ENCODE measurements at regions not wholly inside any gene's neighbourhood (a gene's known extent, or its start where the extent isn't known, plus 50 kb on each side); places are given as distances from the start of the nearest gene placed in this dataset.

GRCh38 chr5:93313672-93314071, 267.3 kb downstream of the NR2F1-AS1 start:
- DNase-seq = no peak

- no peak for DNase-seq
These were observed 269.1 kb downstream of the NR2F1-AS1 start for GRCh38 chr5:93311881-93312280.

GRCh38 chr5:93307557-93307956, 273.5 kb downstream of the NR2F1-AS1 start:
- no peak for DNase-seq

GRCh38 chr5:93305984-93306383, 275.0 kb downstream of the NR2F1-AS1 start:
- no peak for DNase-seq

- DNase-seq = no peak
These were observed 276.4 kb downstream of the NR2F1-AS1 start for GRCh38 chr5:93304456-93305250.

GRCh38 chr5:93303291-93303691, 277.7 kb downstream of the NR2F1-AS1 start:
- no peak for DNase-seq

GRCh38 chr5:93302711-93303110, 278.3 kb downstream of the NR2F1-AS1 start:
- DNase-seq = no peak

- DNase-seq = no peak
These were observed 280.1 kb downstream of the NR2F1-AS1 start for GRCh38 chr5:93300945-93301344.

GRCh38 chr5:93300309-93300923, 280.6 kb downstream of the NR2F1-AS1 start:
- DNase-seq = no peak

- no peak for DNase-seq
These were observed 281.2 kb downstream of the NR2F1-AS1 start for GRCh38 chr5:93299681-93300308.

GRCh38 chr5:93297116-93297515, 283.9 kb downstream of the NR2F1-AS1 start:
- DNase-seq = no peak

GRCh38 chr5:93296338-93296737, 284.7 kb downstream of the NR2F1-AS1 start:
- DNase-seq = no peak

GRCh38 chr5:93294996-93295395, 286.0 kb downstream of the NR2F1-AS1 start:
- DNase-seq = no peak

- no peak for DNase-seq
These were observed 286.8 kb downstream of the NR2F1-AS1 start for GRCh38 chr5:93294199-93294598.

- DNase-seq = no peak
These were observed 291.1 kb downstream of the NR2F1-AS1 start for GRCh38 chr5:93289942-93290341.

- no peak for DNase-seq
These were observed 295.6 kb downstream of the NR2F1-AS1 start for GRCh38 chr5:93285461-93285860.

- DNase-seq = no peak
These were observed 298.8 kb downstream of the NR2F1-AS1 start for GRCh38 chr5:93281980-93282772.

- DNase-seq = no peak
These were observed 300.5 kb downstream of the NR2F1-AS1 start for GRCh38 chr5:93280518-93280917.

GRCh38 chr5:93279296-93279963, 301.6 kb downstream of the NR2F1-AS1 start:
- DNase-seq = no peak

GRCh38 chr5:93278896-93279295, 302.1 kb downstream of the NR2F1-AS1 start:
- no peak for DNase-seq

- no peak for DNase-seq
These were observed 304.0 kb downstream of the NR2F1-AS1 start for GRCh38 chr5:93277051-93277450.

- DNase-seq = no peak
These were observed 305.6 kb downstream of the NR2F1-AS1 start for GRCh38 chr5:93275376-93275775.

- DNase-seq = no peak
These were observed 306.7 kb downstream of the NR2F1-AS1 start for GRCh38 chr5:93274291-93274690.
